Ishikawa (cell line): ENCODE measurements at regions not wholly inside any gene's neighbourhood (a gene's known extent, or its start where the extent isn't known, plus 50 kb on each side); places are given as distances from the start of the nearest gene placed in this dataset.

ENCODE experiments used
- CEBPB ChIP-seq: IDR thresholded peaks from 2 replicates; pipeline ENCODE4 v1.6.1; 2012
- CREB1 ChIP-seq: IDR thresholded peaks from 2 replicates; pipeline ENCODE4 v1.6.1; 2012; ENCODE audit warnings: low read depth
- EGR1 ChIP-seq: IDR thresholded peaks from 2 replicates; pipeline ENCODE4 v1.6.1; 2012
- EP300 ChIP-seq: IDR thresholded peaks from 2 replicates; pipeline ENCODE4 v1.6.1; 2012; ENCODE audit warnings: borderline replicate concordance
- FOXM1 ChIP-seq: IDR thresholded peaks from 2 replicates; pipeline ENCODE4 v1.6.1; 2012; ENCODE audit warnings: low read depth, borderline replicate concordance
- NFIC ChIP-seq: IDR thresholded peaks from 2 replicates; pipeline ENCODE4 v1.6.1; 2012
- RAD21 ChIP-seq: IDR thresholded peaks from 2 replicates; pipeline ENCODE4 v1.6.1; 2012; ENCODE audit warnings: low read depth
- TAF1 ChIP-seq: IDR thresholded peaks from 2 replicates; pipeline ENCODE4 v1.6.1; 2012; ENCODE audit warnings: low read depth, mild to moderate bottlenecking
- TCF12 ChIP-seq: IDR thresholded peaks from 2 replicates; pipeline ENCODE4 v1.6.1; 2012; ENCODE audit warnings: low read depth
- TEAD4 ChIP-seq: IDR thresholded peaks from 2 replicates; pipeline ENCODE4 v1.6.1; 2012
- YY1 ChIP-seq: IDR thresholded peaks from 2 replicates; pipeline ENCODE4 v1.6.1; 2012; ENCODE audit warnings: low read depth
- ZBTB7A ChIP-seq: IDR thresholded peaks from 2 replicates; pipeline ENCODE4 v1.6.1; 2012; ENCODE audit warnings: low read depth
- TF ChIP-seq, protein P1 (sequence below): IDR thresholded peaks from 2 replicates; pipeline ENCODE4 v1.6.1; 2012; ENCODE audit warnings: low read depth, mild to moderate bottlenecking
- TF ChIP-seq, protein P2 (sequence below): IDR thresholded peaks from 2 replicates; pipeline ENCODE4 v1.6.1; 2012
- TF ChIP-seq, protein P3 (sequence below): IDR thresholded peaks from 2 replicates; pipeline ENCODE4 v1.6.1; 2012

GRCh38 chr16:73129455-73129854 lies 81.5 kb upstream of the ZFHX3 start:
- no peak for TF ChIP-seq RAD21
- TF ChIP-seq, protein P1, sequence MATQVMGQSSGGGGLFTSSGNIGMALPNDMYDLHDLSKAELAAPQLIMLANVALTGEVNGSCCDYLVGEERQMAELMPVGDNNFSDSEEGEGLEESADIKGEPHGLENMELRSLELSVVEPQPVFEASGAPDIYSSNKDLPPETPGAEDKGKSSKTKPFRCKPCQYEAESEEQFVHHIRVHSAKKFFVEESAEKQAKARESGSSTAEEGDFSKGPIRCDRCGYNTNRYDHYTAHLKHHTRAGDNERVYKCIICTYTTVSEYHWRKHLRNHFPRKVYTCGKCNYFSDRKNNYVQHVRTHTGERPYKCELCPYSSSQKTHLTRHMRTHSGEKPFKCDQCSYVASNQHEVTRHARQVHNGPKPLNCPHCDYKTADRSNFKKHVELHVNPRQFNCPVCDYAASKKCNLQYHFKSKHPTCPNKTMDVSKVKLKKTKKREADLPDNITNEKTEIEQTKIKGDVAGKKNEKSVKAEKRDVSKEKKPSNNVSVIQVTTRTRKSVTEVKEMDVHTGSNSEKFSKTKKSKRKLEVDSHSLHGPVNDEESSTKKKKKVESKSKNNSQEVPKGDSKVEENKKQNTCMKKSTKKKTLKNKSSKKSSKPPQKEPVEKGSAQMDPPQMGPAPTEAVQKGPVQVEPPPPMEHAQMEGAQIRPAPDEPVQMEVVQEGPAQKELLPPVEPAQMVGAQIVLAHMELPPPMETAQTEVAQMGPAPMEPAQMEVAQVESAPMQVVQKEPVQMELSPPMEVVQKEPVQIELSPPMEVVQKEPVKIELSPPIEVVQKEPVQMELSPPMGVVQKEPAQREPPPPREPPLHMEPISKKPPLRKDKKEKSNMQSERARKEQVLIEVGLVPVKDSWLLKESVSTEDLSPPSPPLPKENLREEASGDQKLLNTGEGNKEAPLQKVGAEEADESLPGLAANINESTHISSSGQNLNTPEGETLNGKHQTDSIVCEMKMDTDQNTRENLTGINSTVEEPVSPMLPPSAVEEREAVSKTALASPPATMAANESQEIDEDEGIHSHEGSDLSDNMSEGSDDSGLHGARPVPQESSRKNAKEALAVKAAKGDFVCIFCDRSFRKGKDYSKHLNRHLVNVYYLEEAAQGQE = no peak
- TF ChIP-seq YY1 = no peak

- TF ChIP-seq TAF1 = no peak
- TF ChIP-seq CEBPB = peak; percentile 73
- no peak for TF ChIP-seq EP300
Observed at GRCh38 chr16:73126525-73126853, 78.6 kb upstream of the ZFHX3 start.

DNA sequence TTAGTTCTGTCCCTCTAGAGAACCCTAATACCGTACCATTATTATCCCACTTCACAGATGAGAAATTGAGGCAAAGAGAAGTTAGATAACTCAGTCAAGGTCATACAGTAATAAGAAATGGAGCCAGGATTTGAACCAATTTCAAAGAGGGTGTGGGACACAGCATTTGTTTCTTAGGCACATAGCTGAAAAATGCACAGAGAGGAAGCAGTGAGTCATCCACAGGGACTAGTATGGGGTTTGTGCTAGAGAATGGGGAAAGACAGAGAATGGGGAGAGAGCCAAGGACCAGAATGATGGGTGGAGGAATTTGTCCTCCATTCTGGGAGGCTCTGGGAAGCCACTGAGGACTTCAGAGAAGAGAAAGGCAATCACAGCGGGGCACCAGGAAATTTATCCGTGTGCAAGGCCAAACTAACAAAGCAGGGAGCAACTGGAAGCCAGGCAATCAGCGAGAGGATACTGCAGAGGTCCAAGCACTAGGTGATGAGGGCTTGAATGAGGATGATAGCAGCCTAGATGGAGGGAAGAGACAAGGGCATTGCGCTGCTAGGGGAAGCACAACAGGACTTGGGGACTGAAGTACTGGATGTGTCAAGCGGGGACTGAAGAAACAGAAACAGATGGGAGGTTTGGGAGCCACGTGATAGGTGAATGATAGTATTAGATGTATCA lies 78.1 kb upstream of the ZFHX3 start:
- TF ChIP-seq, protein P1 = no peak
- TF ChIP-seq NFIC (no peak), FOXM1 (no peak), CREB1 (no peak), YY1 (no peak), TEAD4 (no peak), TAF1 (no peak), CEBPB (no peak), EGR1 (no peak), RAD21 (no peak), TCF12 (no peak)
- TF ChIP-seq, protein P2, sequence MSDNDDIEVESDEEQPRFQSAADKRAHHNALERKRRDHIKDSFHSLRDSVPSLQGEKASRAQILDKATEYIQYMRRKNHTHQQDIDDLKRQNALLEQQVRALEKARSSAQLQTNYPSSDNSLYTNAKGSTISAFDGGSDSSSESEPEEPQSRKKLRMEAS = no peak

DNA sequence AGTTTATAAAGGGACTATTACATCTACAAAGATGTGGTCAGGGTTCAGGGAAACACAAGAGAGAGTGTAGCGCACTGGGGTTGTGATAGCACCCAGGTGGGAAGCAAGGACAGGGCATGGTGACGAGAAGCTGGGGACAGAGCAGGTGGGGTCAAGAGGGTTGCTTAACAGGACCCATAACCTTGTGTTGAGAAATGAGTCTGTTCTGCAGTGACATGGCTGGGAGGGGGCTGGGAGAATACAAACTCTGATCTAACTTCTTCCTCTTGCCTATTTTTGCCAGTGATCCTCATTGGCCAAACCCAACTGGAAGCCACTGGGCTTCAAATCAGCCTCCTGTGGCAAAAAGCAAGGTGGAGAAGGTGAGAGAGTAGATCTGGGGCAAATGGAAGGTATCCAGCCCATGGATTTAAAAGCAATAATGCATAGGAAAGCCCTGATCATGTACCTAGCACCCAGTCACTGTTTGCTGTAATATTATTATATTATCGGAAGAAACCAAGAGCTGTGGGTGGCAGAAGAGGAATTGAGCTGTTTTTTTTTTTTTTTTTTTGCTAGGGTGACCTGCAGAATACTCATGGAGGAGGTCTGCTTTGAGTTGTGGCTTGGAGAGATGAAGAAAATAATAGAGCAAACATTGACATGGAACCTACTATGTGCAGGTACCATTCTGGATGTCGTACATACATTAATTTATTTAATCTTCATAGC lies 76.9 kb upstream of the ZFHX3 start:
- TF ChIP-seq TEAD4 (no peak), CEBPB (no peak), NFIC (no peak), YY1 (no peak), RAD21 (no peak), CREB1 (no peak), EP300 (no peak), TCF12 (no peak), ZBTB7A (no peak), EGR1 (no peak), FOXM1 (no peak)
- TF ChIP-seq, protein P2 = no peak
- TF ChIP-seq, protein P1 = no peak
- TF ChIP-seq, protein P3, sequence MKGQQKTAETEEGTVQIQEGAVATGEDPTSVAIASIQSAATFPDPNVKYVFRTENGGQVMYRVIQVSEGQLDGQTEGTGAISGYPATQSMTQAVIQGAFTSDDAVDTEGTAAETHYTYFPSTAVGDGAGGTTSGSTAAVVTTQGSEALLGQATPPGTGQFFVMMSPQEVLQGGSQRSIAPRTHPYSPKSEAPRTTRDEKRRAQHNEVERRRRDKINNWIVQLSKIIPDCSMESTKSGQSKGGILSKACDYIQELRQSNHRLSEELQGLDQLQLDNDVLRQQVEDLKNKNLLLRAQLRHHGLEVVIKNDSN = no peak

DNA sequence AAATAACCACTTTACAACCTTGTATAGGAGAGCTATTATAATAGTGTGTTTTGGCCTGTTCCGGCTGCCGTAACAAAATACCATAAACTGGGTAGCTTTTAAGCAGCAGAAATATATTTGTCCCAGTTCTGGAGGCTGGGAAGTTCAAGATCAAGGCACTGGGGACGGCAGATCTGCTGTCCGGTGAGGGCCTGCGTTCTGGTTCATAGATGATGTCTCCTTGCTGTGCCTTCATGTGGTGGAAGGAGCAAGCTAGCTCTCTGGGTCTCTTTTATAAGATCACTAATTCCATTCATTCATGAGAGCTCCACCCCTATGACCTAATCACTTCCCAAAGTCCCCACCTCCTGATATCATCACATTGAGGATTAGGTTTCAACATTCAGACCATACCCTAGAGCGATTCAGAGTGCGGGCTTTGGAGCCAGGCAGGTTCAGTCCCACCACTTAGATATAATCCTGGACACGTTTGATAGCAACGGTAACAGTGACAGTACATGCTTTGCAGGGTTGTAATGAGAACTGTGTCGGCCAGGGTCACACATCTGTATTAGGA lies 76.2 kb upstream of the ZFHX3 start:
- no peak for TF ChIP-seq EP300
- no peak for TF ChIP-seq TAF1
